ENCODE measurements at regions not wholly inside any gene's neighbourhood (a gene's known extent, or its start where the extent isn't known, plus 50 kb on each side); places are given as distances from the start of the nearest gene placed in this dataset.

DNA sequence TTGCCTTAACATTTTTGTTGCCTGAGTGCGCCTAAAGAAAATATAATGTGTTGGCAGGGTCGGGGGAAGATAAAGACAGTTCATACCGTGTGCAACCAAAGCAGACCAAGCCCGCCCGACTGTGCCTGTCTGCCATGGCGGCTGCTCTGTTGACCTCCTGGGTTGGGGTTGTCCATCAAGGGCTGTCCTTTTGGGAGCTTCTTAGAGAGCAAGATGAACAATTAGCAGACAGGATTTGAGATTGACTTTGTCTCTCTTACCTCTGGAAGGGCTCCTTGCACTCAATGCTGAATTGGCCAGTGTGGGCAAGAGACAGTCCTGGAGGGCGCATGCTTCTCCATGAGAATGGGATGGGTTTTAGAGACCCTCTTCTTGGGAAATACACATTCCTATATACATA is 319.6 kb downstream of the GLRX3 start:
- TF ChIP-seq, protein P1, sequence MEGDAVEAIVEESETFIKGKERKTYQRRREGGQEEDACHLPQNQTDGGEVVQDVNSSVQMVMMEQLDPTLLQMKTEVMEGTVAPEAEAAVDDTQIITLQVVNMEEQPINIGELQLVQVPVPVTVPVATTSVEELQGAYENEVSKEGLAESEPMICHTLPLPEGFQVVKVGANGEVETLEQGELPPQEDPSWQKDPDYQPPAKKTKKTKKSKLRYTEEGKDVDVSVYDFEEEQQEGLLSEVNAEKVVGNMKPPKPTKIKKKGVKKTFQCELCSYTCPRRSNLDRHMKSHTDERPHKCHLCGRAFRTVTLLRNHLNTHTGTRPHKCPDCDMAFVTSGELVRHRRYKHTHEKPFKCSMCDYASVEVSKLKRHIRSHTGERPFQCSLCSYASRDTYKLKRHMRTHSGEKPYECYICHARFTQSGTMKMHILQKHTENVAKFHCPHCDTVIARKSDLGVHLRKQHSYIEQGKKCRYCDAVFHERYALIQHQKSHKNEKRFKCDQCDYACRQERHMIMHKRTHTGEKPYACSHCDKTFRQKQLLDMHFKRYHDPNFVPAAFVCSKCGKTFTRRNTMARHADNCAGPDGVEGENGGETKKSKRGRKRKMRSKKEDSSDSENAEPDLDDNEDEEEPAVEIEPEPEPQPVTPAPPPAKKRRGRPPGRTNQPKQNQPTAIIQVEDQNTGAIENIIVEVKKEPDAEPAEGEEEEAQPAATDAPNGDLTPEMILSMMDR (IDR thresholded peaks at IDR 0.05 in 4 of 5, conservative IDR thresholded peaks at IDR 0.05 in 1 of 5), result no peak
- TF ChIP-seq POLR2A (IDR thresholded peaks at IDR 0.05), result no peak
